Activated CD4-positive, alpha-beta memory T cell treated with anti-CD3 and anti-CD28 coated beads, Interleukin-2, amount 10 ng/mL, durations not matched to agents 7 days and 5 days (primary cell): ENCODE measurements at regions not wholly inside any gene's neighbourhood (a gene's known extent, or its start where the extent isn't known, plus 50 kb on each side); places are given as distances from the start of the nearest gene placed in this dataset.

Source experiments
- CTCF ChIA-PET: fragments of 350-600 bp; sonication (Branson Sonifier 250); formaldehyde crosslinking; loops from one replicate; lab custom pipeline; 2021; ENCODE audit warnings: antibody characterized with exemption, inconsistent platforms; lab: Charles Lee
- POLR2A ChIA-PET: fragments of 350-600 bp; sonication (Branson Sonifier 250); formaldehyde crosslinking; loops from one replicate; lab custom pipeline; 2021; ENCODE audit warnings: antibody characterized with exemption; lab: Charles Lee
- DNase-seq: peaks from one replicate; pipeline ENCODE4 v3.0.0-alpha.2; 2020
- H3K27ac Mint-ChIP-seq: one replicate; pipeline ENCODE4 v1.8.0; 2021; ENCODE audit warnings: mild to moderate bottlenecking, mixed read lengths
- H3K27me3 Mint-ChIP-seq: one replicate; pipeline ENCODE4 v1.8.0; 2021; ENCODE audit warnings: mixed read lengths
- H3K36me3 Mint-ChIP-seq: one replicate; pipeline ENCODE4 v1.8.0; 2021; ENCODE audit warnings: low read depth, mixed read lengths
- H3K4me1 Mint-ChIP-seq: one replicate; pipeline ENCODE4 v1.8.0; 2021; ENCODE audit warnings: mixed read lengths
- H3K4me3 Mint-ChIP-seq: one replicate; pipeline ENCODE4 v1.8.0; 2021; ENCODE audit warnings: mild to moderate bottlenecking, mixed read lengths
- H3K9me3 Mint-ChIP-seq: one replicate; pipeline ENCODE4 v1.8.0; 2021; ENCODE audit warnings: mixed read lengths

GRCh38 chr1:57748719-57749118 lies 324.9 kb upstream of the DAB1 start:
- DNase-seq, result no peak
- no peak overlapping the region for H3K27ac Mint-ChIP-seq
- POLR2A ChIA-PET, result no interaction called here
- H3K9me3 Mint-ChIP-seq, result no peaks in the 10 kb centered on the region
- no peaks in the 10 kb centered on the region for H3K4me1 Mint-ChIP-seq
- no peaks in the 10 kb centered on the region for H3K27me3 Mint-ChIP-seq
- CTCF ChIA-PET, result no interaction called here
- no peak overlapping the region for H3K4me3 Mint-ChIP-seq
- no peaks in the 10 kb centered on the region for H3K36me3 Mint-ChIP-seq

- ChIA-PET CTCF (no interaction called here), POLR2A (no interaction called here)
- no peaks in the 10 kb centered on the region for H3K9me3 Mint-ChIP-seq
Observed at GRCh38 chr1:57747818-57748217, 324.0 kb upstream of the DAB1 start.

GRCh38 chr1:57741521-57741920 lies 317.7 kb upstream of the DAB1 start:
- H3K4me1 Mint-ChIP-seq, result no peaks in the 10 kb centered on the region
- no peak overlapping the region for H3K27ac Mint-ChIP-seq
- no peaks in the 10 kb centered on the region for H3K9me3 Mint-ChIP-seq
- H3K4me3 Mint-ChIP-seq, result no peak overlapping the region
- CTCF ChIA-PET, result interaction anchor here (0.6 kb wide), 1 partner anchor 13 kb away, joined by 5 read pairs; no protein-coding TSS in a partner anchor
- no peak for DNase-seq
- H3K36me3 Mint-ChIP-seq, result no peaks in the 10 kb centered on the region
- POLR2A ChIA-PET, result no interaction called here
- no peaks in the 10 kb centered on the region for H3K27me3 Mint-ChIP-seq

More at GRCh38 chr1:57747818-57748217, 324.0 kb upstream of the DAB1 start:
- H3K36me3 Mint-ChIP-seq, result no peaks in the 10 kb centered on the region
- H3K27me3 Mint-ChIP-seq, result no peaks in the 10 kb centered on the region
- no peaks in the 10 kb centered on the region for H3K4me1 Mint-ChIP-seq
- H3K27ac Mint-ChIP-seq, result no peak overlapping the region
- no peak overlapping the region for H3K4me3 Mint-ChIP-seq
- no peak for DNase-seq

GRCh38 chr1:57736940-57737339 lies 313.1 kb upstream of the DAB1 start:
- no peaks in the 10 kb centered on the region for H3K4me1 Mint-ChIP-seq
- DNase-seq, result no peak
- no peak overlapping the region for H3K27ac Mint-ChIP-seq
- no peaks in the 10 kb centered on the region for H3K27me3 Mint-ChIP-seq
- ChIA-PET CTCF (no interaction called here), POLR2A (no interaction called here)
- H3K9me3 Mint-ChIP-seq, result no peaks in the 10 kb centered on the region
- H3K4me3 Mint-ChIP-seq, result no peak overlapping the region
- no peaks in the 10 kb centered on the region for H3K36me3 Mint-ChIP-seq

- Mint-ChIP-seq H3K36me3 (no peaks in the 10 kb centered on the region), H3K4me3 (no peak overlapping the region), H3K27ac (no peak overlapping the region), H3K27me3 (no peaks in the 10 kb centered on the region), H3K4me1 (no peaks in the 10 kb centered on the region), H3K9me3 (no peaks in the 10 kb centered on the region)
- POLR2A ChIA-PET, result no interaction called here
- CTCF ChIA-PET, result no interaction called here
- no peak for DNase-seq
Observed at GRCh38 chr1:57729181-57729580, 305.3 kb upstream of the DAB1 start.

GRCh38 chr1:57727121-57727520 lies 303.3 kb upstream of the DAB1 start:
- ChIA-PET POLR2A (no interaction called here), CTCF (no interaction called here)
- Mint-ChIP-seq H3K9me3 (no peaks in the 10 kb centered on the region), H3K27me3 (no peaks in the 10 kb centered on the region), H3K27ac (no peak overlapping the region), H3K36me3 (no peaks in the 10 kb centered on the region), H3K4me1 (no peaks in the 10 kb centered on the region), H3K4me3 (no peak overlapping the region)
- DNase-seq, result no peak

- Mint-ChIP-seq H3K4me1 (no peaks in the 10 kb centered on the region), H3K4me3 (no peak overlapping the region), H3K27me3 (no peaks in the 10 kb centered on the region), H3K27ac (no peak overlapping the region), H3K9me3 (no peaks in the 10 kb centered on the region), H3K36me3 (no peaks in the 10 kb centered on the region)
- no peak for DNase-seq
- POLR2A ChIA-PET, result no interaction called here
- CTCF ChIA-PET, result no interaction called here
Observed at GRCh38 chr1:57725318-57725717, 301.5 kb upstream of the DAB1 start.

- DNase-seq, result no peak
- Mint-ChIP-seq H3K4me3 (no peak overlapping the region), H3K27me3 (no peaks in the 10 kb centered on the region), H3K36me3 (no peaks in the 10 kb centered on the region), H3K27ac (no peak overlapping the region), H3K4me1 (no peaks in the 10 kb centered on the region), H3K9me3 (no peaks in the 10 kb centered on the region)
- POLR2A ChIA-PET, result no interaction called here
- CTCF ChIA-PET, result no interaction called here
Observed at GRCh38 chr1:57724535-57724934, 300.7 kb upstream of the DAB1 start.

- DNase-seq, result no peak
- Mint-ChIP-seq H3K27ac (no peak overlapping the region), H3K36me3 (no peaks in the 10 kb centered on the region), H3K4me1 (no peaks in the 10 kb centered on the region), H3K4me3 (no peak overlapping the region), H3K27me3 (no peaks in the 10 kb centered on the region), H3K9me3 (no peaks in the 10 kb centered on the region)
- POLR2A ChIA-PET, result no interaction called here
- CTCF ChIA-PET, result no interaction called here
Observed at GRCh38 chr1:57722285-57722978, 298.6 kb upstream of the DAB1 start.

- Mint-ChIP-seq H3K9me3 (no peaks in the 10 kb centered on the region), H3K36me3 (no peaks in the 10 kb centered on the region), H3K27me3 (no peaks in the 10 kb centered on the region), H3K27ac (no peak overlapping the region), H3K4me3 (no peak overlapping the region), H3K4me1 (no peaks in the 10 kb centered on the region)
- no peak for DNase-seq
- ChIA-PET POLR2A (no interaction called here), CTCF (no interaction called here)
Observed at GRCh38 chr1:57721001-57721400, 297.1 kb upstream of the DAB1 start.

GRCh38 chr1:57719274-57719673 lies 295.4 kb upstream of the DAB1 start:
- no peaks in the 10 kb centered on the region for H3K27me3 Mint-ChIP-seq
- no peak overlapping the region for H3K4me3 Mint-ChIP-seq
- no peaks in the 10 kb centered on the region for H3K9me3 Mint-ChIP-seq
- H3K27ac Mint-ChIP-seq, result no peak overlapping the region
- no peak for DNase-seq
- CTCF ChIA-PET, result no interaction called here
- H3K4me1 Mint-ChIP-seq, result no peaks in the 10 kb centered on the region
- POLR2A ChIA-PET, result no interaction called here
- H3K36me3 Mint-ChIP-seq, result no peaks in the 10 kb centered on the region

- DNase-seq, result no peak
- no peak overlapping the region for H3K4me3 Mint-ChIP-seq
- no peaks in the 10 kb centered on the region for H3K27me3 Mint-ChIP-seq
- ChIA-PET CTCF (no interaction called here), POLR2A (no interaction called here)
- no peaks in the 10 kb centered on the region for H3K9me3 Mint-ChIP-seq
- no peaks in the 10 kb centered on the region for H3K36me3 Mint-ChIP-seq
- no peak overlapping the region for H3K27ac Mint-ChIP-seq
- H3K4me1 Mint-ChIP-seq, result no peaks in the 10 kb centered on the region
Observed at GRCh38 chr1:57713501-57713900, 289.6 kb upstream of the DAB1 start.

GRCh38 chr1:57712846-57713245 lies 289.0 kb upstream of the DAB1 start:
- DNase-seq, result no peak
- ChIA-PET CTCF (no interaction called here), POLR2A (no interaction called here)
- no peaks in the 10 kb centered on the region for H3K27me3 Mint-ChIP-seq
- H3K4me3 Mint-ChIP-seq, result no peak overlapping the region
- no peaks in the 10 kb centered on the region for H3K36me3 Mint-ChIP-seq
- H3K4me1 Mint-ChIP-seq, result no peaks in the 10 kb centered on the region
- H3K9me3 Mint-ChIP-seq, result no peaks in the 10 kb centered on the region
- no peak overlapping the region for H3K27ac Mint-ChIP-seq

GRCh38 chr1:57711326-57711725 lies 287.5 kb upstream of the DAB1 start:
- no peak for DNase-seq
- Mint-ChIP-seq H3K9me3 (no peaks in the 10 kb centered on the region), H3K36me3 (no peaks in the 10 kb centered on the region), H3K27me3 (no peaks in the 10 kb centered on the region), H3K27ac (no peak overlapping the region), H3K4me1 (no peaks in the 10 kb centered on the region), H3K4me3 (no peak overlapping the region)
- CTCF ChIA-PET, result no interaction called here
- POLR2A ChIA-PET, result no interaction called here
